IMR-90 (cell line): ENCODE measurements at regions not wholly inside any gene's neighbourhood (a gene's known extent, or its start where the extent isn't known, plus 50 kb on each side); places are given as distances from the start of the nearest gene placed in this dataset.

Experiments used
- ATAC-seq: fragments of 200-7000 bp; cut with Tn5 transposase; 2 replicates; pipeline ENCODE4 v1.9.1; 2020; ENCODE audit warnings: low read depth, mild to moderate bottlenecking, moderate library complexity
- BruUV-seq: library from RNA; stranded (reverse); fragments of 400-500 nt; replicated peaks from 2 replicates; lab custom pipeline; 2021; lab: Mats Ljungman, UMichigan
- CTCF ChIA-PET: fragments of 300-600 bp; formaldehyde crosslinking; extraction: SDS; loops from one replicate; lab custom pipeline; 2021; ENCODE audit warnings: antibody characterized with exemption; lab: Yijun Ruan, JAX
- POLR2A ChIA-PET: fragments of 300-600 bp; sonication (Branson Sonifier 250); formaldehyde crosslinking; loops from one replicate; lab custom pipeline; 2022; ENCODE audit warnings: antibody characterized with exemption; ENCODE audit not compliant: unreplicated experiment; lab: Charles Lee
- DNase-seq: peaks from one replicate; pipeline ENCODE4 v3.0.0; 2013
- H2AFZ ChIP-seq: replicated peaks from 2 replicates; pipeline ENCODE3; 2013; ENCODE audit warnings: low read length, mild to moderate bottlenecking; ENCODE audit not compliant: poor library complexity
- H2AK5ac ChIP-seq: 2 replicates; pipeline ENCODE4 v1.6.1; 2013; ENCODE audit warnings: low read depth, low read length, inconsistent platforms
- H2AK9ac ChIP-seq: replicated peaks from 2 replicates; pipeline ENCODE3; 2013; ENCODE audit warnings: mild to moderate bottlenecking, low read depth, low read length, moderate library complexity; ENCODE audit not compliant: poor library complexity
- H2BK120ac ChIP-seq: 2 replicates; pipeline ENCODE4 v1.6.1; 2013; ENCODE audit warnings: low read depth, low read length, inconsistent platforms
- H2BK15ac ChIP-seq: 3 replicates; pipeline ENCODE4 v1.6.1; 2013; ENCODE audit warnings: low read depth, low read length, inconsistent platforms
- H2BK20ac ChIP-seq: 2 replicates; pipeline ENCODE4 v1.6.1; 2013; ENCODE audit warnings: low read depth, mild to moderate bottlenecking, inconsistent platforms, low read length, moderate library complexity
- H2BK5ac ChIP-seq: 2 replicates; pipeline ENCODE4 v1.6.1; 2013; ENCODE audit warnings: mild to moderate bottlenecking, low read depth, low read length, inconsistent platforms; ENCODE audit not compliant: poor library complexity, severe bottlenecking
- H3K14ac ChIP-seq: replicated peaks from 2 replicates; pipeline ENCODE4 v1.6.1; 2013; ENCODE audit warnings: low read depth, low read length, inconsistent platforms
- H3K18ac ChIP-seq: 2 replicates; pipeline ENCODE4 v1.6.1; 2013; ENCODE audit warnings: low read depth, low read length, control low read depth
- H3K23ac ChIP-seq: 2 replicates; pipeline ENCODE4 v1.6.1; 2013; ENCODE audit warnings: low read depth, low read length, inconsistent platforms
- H3K27ac ChIP-seq: 2 replicates; pipeline ENCODE4 v1.5.1; 2013; ENCODE audit warnings: mild to moderate bottlenecking, control low read depth, low read length; ENCODE audit not compliant: insufficient read depth
- H3K27me3 ChIP-seq: 2 replicates; pipeline ENCODE4 v1.6.1; 2013; ENCODE audit warnings: low read length; ENCODE audit not compliant: control insufficient read depth, insufficient read depth
- H3K36me3 ChIP-seq: 2 replicates; pipeline ENCODE4 v1.6.1; 2013; ENCODE audit warnings: low read length, mixed read lengths; ENCODE audit not compliant: control insufficient read depth, insufficient read depth
- H3K4ac ChIP-seq: 2 replicates; pipeline ENCODE4 v1.6.1; 2013; ENCODE audit warnings: low read depth, low read length, inconsistent platforms
- H3K4me1 ChIP-seq: 2 replicates; pipeline ENCODE4 v1.6.1; 2013; ENCODE audit warnings: low read length, mixed read lengths; ENCODE audit not compliant: control insufficient read depth, insufficient read depth
- H3K4me2 ChIP-seq: 2 replicates; pipeline ENCODE4 v1.6.1; 2013; ENCODE audit warnings: low read depth, mild to moderate bottlenecking, control low read depth, low read length, moderate library complexity
- H3K4me3 ChIP-seq: 2 replicates; pipeline ENCODE4 v1.5.1; 2013; ENCODE audit warnings: low read depth, mild to moderate bottlenecking, control low read depth, low read length, moderate library complexity; ENCODE audit not compliant: insufficient read depth
- H3K56ac ChIP-seq: 2 replicates; pipeline ENCODE4 v1.6.1; 2013; ENCODE audit warnings: low read length, inconsistent platforms; ENCODE audit not compliant: insufficient read depth; ENCODE audit errors: extremely low read depth
- H3K79me1 ChIP-seq, 2 experiments: 2 replicates each; pipeline ENCODE4 v1.6.1; 2013; ENCODE audit warnings: low read length in 2 of 2, inconsistent platforms in 1 of 2, low read depth in 1 of 2
- H3K9ac ChIP-seq: 2 replicates; pipeline ENCODE4 v1.6.1; 2013; ENCODE audit warnings: low read depth, low read length, control low read depth
- H3K9me1 ChIP-seq: 2 replicates; pipeline ENCODE4 v1.6.1; 2013; ENCODE audit warnings: low read length, inconsistent platforms; ENCODE audit not compliant: insufficient read depth
- H3K9me3 ChIP-seq: 2 replicates; pipeline ENCODE4 v1.6.1; 2013; ENCODE audit warnings: low read length; ENCODE audit not compliant: control insufficient read depth, insufficient read depth
- H4K20me1 ChIP-seq: 2 replicates; pipeline ENCODE4 v1.6.1; 2013; ENCODE audit warnings: low read length, inconsistent platforms; ENCODE audit not compliant: insufficient read depth
- H4K5ac ChIP-seq: 2 replicates; pipeline ENCODE4 v1.6.1; 2013; ENCODE audit warnings: mild to moderate bottlenecking, low read depth, low read length, control low read depth
- H4K8ac ChIP-seq, 2 experiments: 2 replicates each; pipeline ENCODE4 v1.6.1; 2013; ENCODE audit warnings: low read depth in 2 of 2, low read length in 2 of 2, control low read depth in 1 of 2, inconsistent platforms in 1 of 2
- H4K91ac ChIP-seq: 2 replicates; pipeline ENCODE4 v1.6.1; 2013; ENCODE audit warnings: low read depth, low read length, inconsistent platforms; ENCODE audit not compliant: insufficient read depth
- CHD1 ChIP-seq: IDR thresholded peaks from 2 replicates; pipeline ENCODE4 v1.6.1; 2012; ENCODE audit warnings: low read depth, low read length, improper control_type of control experiment
- FOS ChIP-seq: fragments of 150-350 bp; IDR thresholded peaks from 2 replicates; pipeline ENCODE4 v1.6.1; 2016; ENCODE audit warnings: low read depth, low read length
- MAFK ChIP-seq: IDR thresholded peaks from 2 replicates; pipeline ENCODE4 v1.6.1; 2012; ENCODE audit warnings: low read depth, low read length, improper control_type of control experiment
- MXI1 ChIP-seq: IDR thresholded peaks from 2 replicates; pipeline ENCODE4 v1.6.1; 2012; ENCODE audit warnings: low read depth, mild to moderate bottlenecking, low read length, moderate library complexity, borderline replicate concordance
- NFE2L2 ChIP-seq: fragments of 150-350 bp; IDR thresholded peaks from 2 replicates; pipeline ENCODE4 v1.6.1; 2016; ENCODE audit warnings: low read depth, mild to moderate bottlenecking, low read length
- RAD21 ChIP-seq: IDR thresholded peaks from 2 replicates; pipeline ENCODE4 v1.6.1; 2012; ENCODE audit warnings: low read length, improper control_type of control experiment
- RCOR1 ChIP-seq: IDR thresholded peaks from 2 replicates; pipeline ENCODE4 v1.6.1; 2012; ENCODE audit warnings: mild to moderate bottlenecking, low read length, improper control_type of control experiment; ENCODE audit not compliant: insufficient replicate concordance
- SMC3 ChIP-seq: fragments of 150-350 bp; IDR thresholded peaks from 2 replicates; pipeline ENCODE4 v1.6.1; 2016; ENCODE audit warnings: low read depth, mild to moderate bottlenecking, antibody characterized with exemption, low read length, moderate library complexity
- WGBS, 2 experiments: methylation state at CpG; one replicate each; pipeline versions ENCODE4 v1.1.5 to v1.1.7; 2013; ENCODE audit warnings: missing lambda C conversion rate in 2 of 2; ENCODE audit not compliant: insufficient read length in 1 of 2; ENCODE audit errors: extremely low coverage in 2 of 2; 5-methylcytosine and 5-hydroxymethylcytosine counted together
- dilution Hi-C: fragments of 300-500 bp; cut with HindIII; formaldehyde crosslinking; loops from one replicate; pipeline ENCODE4 v1.14.3; 2018; ENCODE audit warnings: low sequenced_read_pairs; ENCODE audit not compliant: unreplicated experiment
- in situ Hi-C: fragments of 300-500 bp; cut with MboI; formaldehyde crosslinking; loops from 3 replicates; pipeline ENCODE4 v1.14.3; 2019; ENCODE audit warnings: low sequenced_read_pairs, inconsistent platforms, mixed read lengths
- intact Hi-C: fragments of 100-400 bp; cut with micrococcal nuclease; formaldehyde crosslinking; loops from 2 replicates; pipeline ENCODE4 v1.10.0; 2022
- TF ChIP-seq, protein P1 (sequence below): fragments of 150-350 bp; IDR thresholded peaks from 2 replicates; pipeline ENCODE4 v1.6.1; 2016; ENCODE audit warnings: low read depth, mild to moderate bottlenecking, low read length, moderate library complexity, borderline replicate concordance
- TF ChIP-seq, protein P2 (sequence below): fragments of 150-350 bp; IDR thresholded peaks from 2 replicates; pipeline ENCODE4 v1.6.1; 2017; ENCODE audit warnings: mild to moderate bottlenecking, antibody characterized with exemption, low read length, low read depth
- TF ChIP-seq, protein P3 (sequence below): conservative IDR thresholded peaks from 2 replicates; pipeline ENCODE4 v1.5.1; 2012; ENCODE audit warnings: mild to moderate bottlenecking, low read depth, low read length, improper control_type of control experiment

DNA sequence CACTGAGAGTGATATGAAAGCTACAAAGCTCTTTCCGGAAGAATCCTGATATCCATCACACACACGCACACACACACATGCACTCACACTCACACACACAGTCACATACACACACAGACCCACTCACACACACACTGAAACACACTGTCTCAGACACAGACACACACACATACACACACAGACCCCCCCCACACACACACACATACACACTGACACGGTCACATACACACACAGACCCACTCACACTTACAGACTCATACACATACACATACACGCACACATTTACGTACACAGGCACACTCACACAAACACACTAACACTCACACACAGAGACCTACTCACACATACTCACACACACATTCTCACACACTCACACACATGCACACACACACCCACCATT, 58.6 kb downstream of the LIG4 start:
- intact Hi-C loops, result loop anchor here (5.0 to 10.0 kb wide), 2 partner anchors 289 to 482 kb away; a partner anchor contains a TSS
- POLR2A ChIA-PET, result no interaction called here
- no peaks in the 10 kb centered on the region for H3K4me1 ChIP-seq
- H2BK20ac ChIP-seq, result no peak overlapping the region
- peaks cover 3% of the 10 kb centered on the region; the same call in 1 of the 2 replicates for H3K9me1 ChIP-seq
- H3K9me3 ChIP-seq, result peaks cover 5% of the 10 kb centered on the region
- H2BK120ac ChIP-seq, result no peak overlapping the region
- H2AK9ac ChIP-seq, result peak overlapping the region; percentile 65
- in situ Hi-C loops, result loop anchor here (25.0 kb wide), 1 partner anchor 794 kb away; no protein-coding TSS in a partner anchor
- no peak overlapping the region for H3K4ac ChIP-seq
- no peak overlapping the region for H4K8ac ChIP-seq
- H2BK15ac ChIP-seq, result no peak overlapping the region
- H4K5ac ChIP-seq, result no peak overlapping the region
- no peak overlapping the region for H3K4me2 ChIP-seq
- H2BK5ac ChIP-seq, result peak overlapping the region; percentile 53
- H3K4me3 ChIP-seq, result no peak overlapping the region
- H3K9ac ChIP-seq, result no peak overlapping the region
- no peaks in the 10 kb centered on the region for H3K36me3 ChIP-seq
- DNase-seq, result no peak
- H2AK5ac ChIP-seq, result peak overlapping the region; percentile 35; the same call in 1 of the 2 replicates
- H4K20me1 ChIP-seq, result no peaks in the 10 kb centered on the region
- no peak overlapping the region for H3K18ac ChIP-seq
- peaks cover 2% of the 10 kb centered on the region for H3K27me3 ChIP-seq
- no peak for ATAC-seq
- peak overlapping the region; percentile 43 for H2AFZ ChIP-seq
- H3K79me1 ChIP-seq, result no peaks in the 10 kb centered on the region
- BruUV-seq, result no TSS peak
- 66% methylated on average over 4 of the region's 5 CpGs; no CpG with 5 or more reads in 1 of the 2 experiments for WGBS, 2 experiments
- H3K23ac ChIP-seq, result no peak overlapping the region
- no peak overlapping the region for H4K91ac ChIP-seq
- H3K14ac ChIP-seq, result no peak overlapping the region
- dilution Hi-C loops, result no loop called here
- H3K56ac ChIP-seq, result no peak overlapping the region
- TF ChIP-seq RAD21, result no peak
- TF ChIP-seq RCOR1, result no peak
- TF ChIP-seq, protein P1, sequence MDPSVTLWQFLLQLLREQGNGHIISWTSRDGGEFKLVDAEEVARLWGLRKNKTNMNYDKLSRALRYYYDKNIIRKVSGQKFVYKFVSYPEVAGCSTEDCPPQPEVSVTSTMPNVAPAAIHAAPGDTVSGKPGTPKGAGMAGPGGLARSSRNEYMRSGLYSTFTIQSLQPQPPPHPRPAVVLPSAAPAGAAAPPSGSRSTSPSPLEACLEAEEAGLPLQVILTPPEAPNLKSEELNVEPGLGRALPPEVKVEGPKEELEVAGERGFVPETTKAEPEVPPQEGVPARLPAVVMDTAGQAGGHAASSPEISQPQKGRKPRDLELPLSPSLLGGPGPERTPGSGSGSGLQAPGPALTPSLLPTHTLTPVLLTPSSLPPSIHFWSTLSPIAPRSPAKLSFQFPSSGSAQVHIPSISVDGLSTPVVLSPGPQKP, result no peak
- TF ChIP-seq FOS, result no peak
- TF ChIP-seq CHD1, result no peak
- TF ChIP-seq MXI1, result no peak
- TF ChIP-seq, protein P2, sequence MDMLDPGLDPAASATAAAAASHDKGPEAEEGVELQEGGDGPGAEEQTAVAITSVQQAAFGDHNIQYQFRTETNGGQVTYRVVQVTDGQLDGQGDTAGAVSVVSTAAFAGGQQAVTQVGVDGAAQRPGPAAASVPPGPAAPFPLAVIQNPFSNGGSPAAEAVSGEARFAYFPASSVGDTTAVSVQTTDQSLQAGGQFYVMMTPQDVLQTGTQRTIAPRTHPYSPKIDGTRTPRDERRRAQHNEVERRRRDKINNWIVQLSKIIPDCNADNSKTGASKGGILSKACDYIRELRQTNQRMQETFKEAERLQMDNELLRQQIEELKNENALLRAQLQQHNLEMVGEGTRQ, result no peak
- no peak for TF ChIP-seq NFE2L2
- TF ChIP-seq, protein P3, sequence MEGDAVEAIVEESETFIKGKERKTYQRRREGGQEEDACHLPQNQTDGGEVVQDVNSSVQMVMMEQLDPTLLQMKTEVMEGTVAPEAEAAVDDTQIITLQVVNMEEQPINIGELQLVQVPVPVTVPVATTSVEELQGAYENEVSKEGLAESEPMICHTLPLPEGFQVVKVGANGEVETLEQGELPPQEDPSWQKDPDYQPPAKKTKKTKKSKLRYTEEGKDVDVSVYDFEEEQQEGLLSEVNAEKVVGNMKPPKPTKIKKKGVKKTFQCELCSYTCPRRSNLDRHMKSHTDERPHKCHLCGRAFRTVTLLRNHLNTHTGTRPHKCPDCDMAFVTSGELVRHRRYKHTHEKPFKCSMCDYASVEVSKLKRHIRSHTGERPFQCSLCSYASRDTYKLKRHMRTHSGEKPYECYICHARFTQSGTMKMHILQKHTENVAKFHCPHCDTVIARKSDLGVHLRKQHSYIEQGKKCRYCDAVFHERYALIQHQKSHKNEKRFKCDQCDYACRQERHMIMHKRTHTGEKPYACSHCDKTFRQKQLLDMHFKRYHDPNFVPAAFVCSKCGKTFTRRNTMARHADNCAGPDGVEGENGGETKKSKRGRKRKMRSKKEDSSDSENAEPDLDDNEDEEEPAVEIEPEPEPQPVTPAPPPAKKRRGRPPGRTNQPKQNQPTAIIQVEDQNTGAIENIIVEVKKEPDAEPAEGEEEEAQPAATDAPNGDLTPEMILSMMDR, result no peak
- TF ChIP-seq SMC3, result no peak
- TF ChIP-seq MAFK, result no peak
- CTCF ChIA-PET, result interaction anchor here (1.1 to 1.8 kb wide), 3 partner anchors 10 to 954 kb away, joined by 3 to 11 read pairs (median 4); no protein-coding TSS in a partner anchor
- no peak overlapping the region for H3K27ac ChIP-seq
